Brain microvascular endothelial cell (primary cell): ENCODE measurements at regions not wholly inside any gene's neighbourhood (a gene's known extent, or its start where the extent isn't known, plus 50 kb on each side); places are given as distances from the start of the nearest gene placed in this dataset.

Source experiments
- DNase-seq: peaks from one replicate; pipeline ENCODE4 v3.0.0-alpha.2; 2020
- H3K27ac ChIP-seq: fragments of 250-450 bp; sonication (Bioruptor Pico); 2 replicates; pipeline ENCODE4 v1.5.1; 2020; ENCODE audit warnings: mild to moderate bottlenecking, moderate library complexity
- H3K27me3 ChIP-seq: fragments of 250-450 bp; sonication (Bioruptor Pico); replicated peaks from 2 replicates; pipeline ENCODE4 v1.5.1; 2020; ENCODE audit warnings: mild to moderate bottlenecking
- H3K36me3 ChIP-seq: fragments of 250-450 bp; sonication (Bioruptor Pico); replicated peaks from 2 replicates; pipeline ENCODE4 v1.5.1; 2020; ENCODE audit warnings: mild to moderate bottlenecking
- H3K4me3 ChIP-seq: 2 replicates; pipeline ENCODE4 v1.5.1; 2011; ENCODE audit warnings: low read depth, mild to moderate bottlenecking, control low read depth, low read length, moderate library complexity
- in situ Hi-C: cut with HindIII; loops from 2 replicates; pipeline ENCODE4 v1.10.0; 2017; ENCODE audit warnings: low sequenced_read_pairs, low pct_ligation_motif_present
- TF ChIP-seq, protein P1 (sequence below): IDR thresholded peaks from 2 replicates; pipeline ENCODE4 v1.5.1; 2011; ENCODE audit warnings: low read depth, mild to moderate bottlenecking, moderate library complexity, low read length, control low read depth, inconsistent platforms; ENCODE audit errors: missing control alignments

DNA sequence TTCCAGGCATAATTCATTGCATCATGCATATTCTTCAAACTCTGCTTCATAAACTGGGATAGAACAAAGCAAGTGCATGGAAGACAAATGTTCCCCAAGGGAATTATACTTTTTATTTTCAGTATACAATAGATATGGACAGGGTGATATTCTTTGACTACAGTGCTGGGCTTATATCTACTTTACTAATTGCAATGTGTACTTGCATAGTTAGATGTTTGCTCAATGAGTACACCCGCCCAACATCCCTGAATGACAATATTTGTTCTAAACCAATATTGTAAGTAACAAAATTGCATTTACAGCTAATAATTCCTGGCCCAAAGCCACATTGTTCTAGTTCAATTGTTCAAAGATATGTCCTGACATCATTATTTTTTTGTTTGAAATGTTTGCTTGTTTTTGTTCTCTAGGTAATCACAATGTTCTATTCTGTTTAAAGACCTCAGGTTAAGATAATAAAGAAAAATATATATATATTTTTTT, 171.4 kb downstream of the PTN start:
- no peaks in the 10 kb centered on the region for H3K36me3 ChIP-seq

DNA sequence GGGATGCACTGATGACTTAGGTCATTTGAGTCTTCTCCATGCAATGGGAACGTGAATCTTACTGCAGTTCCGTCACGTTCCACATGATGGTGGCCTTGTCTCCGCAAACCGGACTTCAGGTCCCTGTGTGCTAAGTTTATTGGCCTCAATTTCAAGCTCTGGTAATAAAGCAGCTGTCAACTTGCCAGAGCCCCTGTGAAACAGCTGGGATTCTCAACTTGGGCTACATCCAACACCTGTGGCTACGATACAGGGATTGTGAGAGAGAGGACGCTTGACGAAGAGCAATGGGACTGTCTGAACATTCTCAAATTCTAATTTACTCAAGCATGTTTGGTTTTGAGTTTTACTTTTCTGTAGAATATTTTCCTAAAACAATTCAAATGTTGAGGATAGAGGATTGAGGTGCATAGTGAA, 174.2 kb downstream of the PTN start:
- Histone ChIP-seq H3K27me3 (no peaks in the 10 kb centered on the region), H3K4me3 (no peak overlapping the region), H3K36me3 (no peaks in the 10 kb centered on the region), H3K27ac (no peak overlapping the region)
- TF ChIP-seq, protein P1, sequence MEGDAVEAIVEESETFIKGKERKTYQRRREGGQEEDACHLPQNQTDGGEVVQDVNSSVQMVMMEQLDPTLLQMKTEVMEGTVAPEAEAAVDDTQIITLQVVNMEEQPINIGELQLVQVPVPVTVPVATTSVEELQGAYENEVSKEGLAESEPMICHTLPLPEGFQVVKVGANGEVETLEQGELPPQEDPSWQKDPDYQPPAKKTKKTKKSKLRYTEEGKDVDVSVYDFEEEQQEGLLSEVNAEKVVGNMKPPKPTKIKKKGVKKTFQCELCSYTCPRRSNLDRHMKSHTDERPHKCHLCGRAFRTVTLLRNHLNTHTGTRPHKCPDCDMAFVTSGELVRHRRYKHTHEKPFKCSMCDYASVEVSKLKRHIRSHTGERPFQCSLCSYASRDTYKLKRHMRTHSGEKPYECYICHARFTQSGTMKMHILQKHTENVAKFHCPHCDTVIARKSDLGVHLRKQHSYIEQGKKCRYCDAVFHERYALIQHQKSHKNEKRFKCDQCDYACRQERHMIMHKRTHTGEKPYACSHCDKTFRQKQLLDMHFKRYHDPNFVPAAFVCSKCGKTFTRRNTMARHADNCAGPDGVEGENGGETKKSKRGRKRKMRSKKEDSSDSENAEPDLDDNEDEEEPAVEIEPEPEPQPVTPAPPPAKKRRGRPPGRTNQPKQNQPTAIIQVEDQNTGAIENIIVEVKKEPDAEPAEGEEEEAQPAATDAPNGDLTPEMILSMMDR: peak; percentile 90
- peak; percentile 74 for DNase-seq
- in situ Hi-C loops: loop anchor here (25.0 kb wide), 1 partner anchor 418 kb away; no protein-coding TSS in a partner anchor

More for the DNA sequence above, 171.4 kb downstream of the PTN start:
- in situ Hi-C loops: loop anchor here (25.0 kb wide), 1 partner anchor 415 kb away; no protein-coding TSS in a partner anchor
- H3K4me3 ChIP-seq: no peak overlapping the region
- no peak for DNase-seq
- H3K27me3 ChIP-seq: no peaks in the 10 kb centered on the region
- H3K27ac ChIP-seq: no peak overlapping the region
- TF ChIP-seq, protein P1: no peak

DNA sequence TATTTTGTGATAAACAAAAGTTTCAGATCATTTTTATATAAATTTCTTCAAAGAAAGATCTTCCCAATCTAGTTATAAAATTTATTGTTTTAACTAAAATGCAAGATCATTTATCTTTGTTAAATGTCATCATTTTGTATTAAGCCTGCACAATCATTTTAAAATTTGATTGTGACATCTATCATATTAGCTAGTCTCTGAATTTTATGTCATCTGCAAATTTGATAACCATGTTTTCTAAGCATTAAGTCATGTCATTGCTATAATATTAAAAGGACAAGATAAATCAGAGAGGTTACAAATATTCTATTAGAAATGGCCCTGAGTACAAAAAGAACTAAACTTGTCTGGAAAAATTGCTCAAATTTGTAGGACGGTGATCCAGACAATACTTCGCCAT, 175.9 kb downstream of the PTN start:
- Histone ChIP-seq H3K27ac (no peak overlapping the region), H3K27me3 (no peaks in the 10 kb centered on the region), H3K36me3 (no peaks in the 10 kb centered on the region), H3K4me3 (no peak overlapping the region)
- TF ChIP-seq, protein P1: no peak
- no peak for DNase-seq
- in situ Hi-C loops: loop anchor here (25.0 kb wide), 1 partner anchor 420 kb away; no protein-coding TSS in a partner anchor

DNA sequence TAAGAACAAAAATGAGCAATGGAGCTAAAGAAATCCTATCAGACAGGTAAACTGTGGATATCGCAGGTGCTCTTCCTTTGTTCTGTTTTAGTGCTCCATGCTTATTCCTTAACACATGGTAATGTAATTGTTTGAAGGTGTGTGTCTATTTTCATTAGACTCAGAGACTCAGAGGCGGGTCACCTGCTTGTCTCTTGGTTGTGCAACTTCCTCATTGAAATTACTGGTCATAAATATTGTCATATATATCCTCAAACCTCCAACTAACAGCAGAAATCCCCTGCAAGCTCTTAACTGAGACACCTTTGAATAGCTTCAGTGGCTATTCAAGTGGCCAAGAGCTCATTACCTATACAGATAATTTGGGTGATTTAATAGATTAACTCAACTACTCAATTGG, 177.2 kb downstream of the PTN start:
- Histone ChIP-seq H3K27ac (no peak overlapping the region), H3K36me3 (no peaks in the 10 kb centered on the region), H3K27me3 (no peaks in the 10 kb centered on the region), H3K4me3 (no peak overlapping the region)
- in situ Hi-C loops: loop anchor here (25.0 kb wide), 1 partner anchor 421 kb away; no protein-coding TSS in a partner anchor
- DNase-seq: no peak
- TF ChIP-seq, protein P1: no peak

DNA sequence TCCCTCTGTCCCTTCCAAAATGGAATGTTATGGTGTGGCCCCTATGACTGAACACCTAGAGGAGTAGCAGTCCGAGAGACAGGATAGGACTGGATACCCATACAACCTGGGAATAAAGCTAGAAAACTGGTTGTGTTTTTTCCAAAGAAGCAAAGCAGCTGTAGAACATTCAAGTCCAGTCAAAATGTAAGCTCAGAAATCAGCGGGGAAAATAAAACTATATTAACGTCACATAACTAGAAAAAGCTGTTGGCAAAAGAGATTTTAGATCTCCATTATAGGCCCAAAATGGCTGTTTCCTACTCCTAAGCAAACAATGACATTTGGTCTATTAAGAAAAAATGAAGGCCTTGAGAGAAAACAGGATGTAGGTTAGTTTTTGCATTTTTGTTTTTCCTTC, 177.7 kb downstream of the PTN start:
- H3K36me3 ChIP-seq: no peaks in the 10 kb centered on the region
- in situ Hi-C loops: loop anchor here (25.0 kb wide), 1 partner anchor 422 kb away; no protein-coding TSS in a partner anchor
- H3K27ac ChIP-seq: no peak overlapping the region
- H3K27me3 ChIP-seq: no peaks in the 10 kb centered on the region
- H3K4me3 ChIP-seq: no peak overlapping the region
- TF ChIP-seq, protein P1: no peak
- DNase-seq: no peak

DNA sequence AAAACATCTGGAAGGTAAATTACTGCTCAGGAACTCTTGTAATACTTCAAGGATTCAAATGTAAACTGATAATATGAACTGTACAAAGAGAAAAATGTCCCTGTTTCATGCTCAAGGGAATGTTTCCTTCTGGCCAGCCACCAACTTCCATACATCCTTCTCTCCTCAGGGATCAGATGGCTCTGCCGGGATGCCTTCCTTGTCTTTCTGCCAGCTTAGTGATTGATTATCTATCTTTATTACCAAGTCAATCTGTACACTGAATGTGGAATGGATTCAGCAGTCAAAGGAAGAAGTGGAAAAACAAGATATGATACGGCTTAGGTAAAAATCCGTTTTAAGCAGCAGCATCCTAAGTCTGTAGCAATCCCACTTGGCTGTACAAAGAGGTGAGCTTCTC, 178.3 kb downstream of the PTN start:
- H3K27ac ChIP-seq: no peak overlapping the region
- in situ Hi-C loops: loop anchor here (25.0 kb wide), 1 partner anchor 422 kb away; no protein-coding TSS in a partner anchor
- H3K36me3 ChIP-seq: no peaks in the 10 kb centered on the region

More for the DNA sequence above, 178.3 kb downstream of the PTN start:
- DNase-seq: no peak
- H3K27me3 ChIP-seq: no peaks in the 10 kb centered on the region
- no peak overlapping the region for H3K4me3 ChIP-seq
- TF ChIP-seq, protein P1: no peak
